Midbrain (tissue), 1 donor: ENCODE measurements at regions not wholly inside any gene's neighbourhood (a gene's known extent, or its start where the extent isn't known, plus 50 kb on each side); places are given as distances from the start of the nearest gene placed in this dataset.
"Not testable (repeated sequence)": the region's sequence is repeated elsewhere in the genome, so short reads cannot be mapped to it uniquely, and the experiment has no call there.

Experiments
- DNase-seq: peaks from one replicate; lab custom pipeline; 2025; lab: John Stamatoyannopoulos, UW

- DNase-seq: no peak
Measured at GRCh38 chr16:86231996-86232350, 278.4 kb upstream of the FOXF1 start.

DNA sequence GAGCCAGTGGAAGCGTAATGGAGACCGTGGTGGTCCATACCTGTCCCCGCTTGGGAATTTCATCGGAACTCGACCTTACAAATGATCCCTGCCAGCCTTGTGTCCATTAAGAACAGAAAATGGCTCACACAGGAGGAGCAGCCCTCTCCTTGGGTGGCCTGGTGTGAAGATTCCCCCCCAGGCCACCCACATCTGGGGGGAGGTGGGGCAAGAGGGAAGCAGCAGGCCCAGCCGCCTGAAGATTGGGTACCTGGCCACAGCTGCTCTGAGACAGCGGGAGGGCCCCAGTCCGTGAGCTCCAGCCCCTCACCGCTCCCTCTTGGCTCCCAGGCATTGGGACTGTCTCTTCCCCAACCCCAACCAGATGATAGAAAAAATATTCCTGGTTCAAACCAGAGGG lies 277.8 kb upstream of the FOXF1 start:
- DNase-seq: no peak

- not testable (repeated sequence) for DNase-seq
Measured at GRCh38 chr16:86233506-86233905, 276.8 kb upstream of the FOXF1 start.

- no peak for DNase-seq
Measured at GRCh38 chr16:86239381-86239780, 270.9 kb upstream of the FOXF1 start.

DNA sequence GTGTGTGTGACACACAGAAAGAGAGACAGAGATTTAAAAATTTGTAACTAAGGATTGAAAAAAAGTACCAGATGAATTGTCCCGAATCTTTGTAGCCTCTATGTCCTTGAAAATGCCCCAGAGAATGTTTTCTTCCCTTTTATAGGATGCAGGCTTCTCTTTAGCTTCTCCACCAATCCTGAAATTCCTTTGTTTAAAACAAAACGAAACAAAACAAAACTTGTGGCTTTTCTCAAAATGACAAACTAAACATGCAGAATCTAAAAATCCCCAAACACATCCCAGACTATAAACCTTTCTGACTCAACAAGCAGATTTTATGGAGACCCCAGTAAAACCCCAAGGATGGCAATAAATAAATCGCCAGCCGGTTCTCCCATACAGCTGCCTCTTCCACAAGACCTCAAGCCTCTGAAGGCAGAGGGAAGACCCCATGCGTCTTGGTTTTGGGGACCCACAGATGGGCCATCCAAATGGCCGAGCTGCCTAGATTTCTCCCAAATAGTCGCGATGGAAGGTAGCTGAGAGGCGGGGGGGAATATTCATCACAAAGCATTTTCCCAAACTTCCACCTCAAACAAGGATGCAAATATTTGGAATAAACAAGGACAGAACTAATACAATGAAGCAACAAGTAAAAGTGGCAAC lies 269.5 kb upstream of the FOXF1 start:
- no peak for DNase-seq

GRCh38 chr16:86241681-86242080 lies 268.6 kb upstream of the FOXF1 start:
- no peak for DNase-seq

DNA sequence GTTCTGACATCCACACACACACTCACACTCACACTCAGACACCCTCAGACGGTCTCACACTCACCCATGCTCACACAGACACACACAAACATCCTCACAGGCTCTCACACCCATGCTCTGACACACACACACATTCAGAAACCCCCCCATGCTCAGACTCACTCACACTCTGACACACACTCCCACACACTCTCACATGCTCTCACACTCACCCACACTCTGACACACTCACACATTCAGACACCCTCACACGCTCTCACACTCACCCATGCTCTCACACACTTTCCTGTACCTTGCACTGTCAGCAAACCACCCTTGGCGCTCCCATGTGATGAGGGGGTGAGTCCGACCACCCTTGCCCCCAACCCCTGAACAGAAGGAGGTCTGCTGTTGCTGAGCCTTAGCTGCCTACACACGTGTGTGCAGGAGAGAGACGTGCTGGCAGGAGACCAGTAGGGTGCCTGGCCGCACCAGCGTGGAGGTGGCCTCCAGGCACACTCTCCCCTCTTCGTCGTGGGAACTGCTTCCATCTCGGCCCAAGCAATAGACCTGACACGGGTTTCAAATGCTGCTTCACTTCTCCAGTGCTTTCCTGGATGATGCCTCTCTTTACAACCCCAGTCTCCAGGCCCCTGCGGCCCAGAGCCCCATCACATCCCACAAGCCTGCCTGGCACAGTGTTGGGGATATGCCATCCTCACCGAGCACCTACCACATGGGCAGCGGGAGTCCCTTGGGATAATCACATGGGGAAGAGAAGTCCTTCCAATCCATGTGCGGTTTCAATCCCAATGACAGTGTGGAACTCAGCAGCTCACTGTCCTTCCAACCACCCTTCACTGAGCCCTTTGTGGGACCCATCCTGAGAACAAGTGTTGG lies 267.8 kb upstream of the FOXF1 start:
- no peak for DNase-seq

DNA sequence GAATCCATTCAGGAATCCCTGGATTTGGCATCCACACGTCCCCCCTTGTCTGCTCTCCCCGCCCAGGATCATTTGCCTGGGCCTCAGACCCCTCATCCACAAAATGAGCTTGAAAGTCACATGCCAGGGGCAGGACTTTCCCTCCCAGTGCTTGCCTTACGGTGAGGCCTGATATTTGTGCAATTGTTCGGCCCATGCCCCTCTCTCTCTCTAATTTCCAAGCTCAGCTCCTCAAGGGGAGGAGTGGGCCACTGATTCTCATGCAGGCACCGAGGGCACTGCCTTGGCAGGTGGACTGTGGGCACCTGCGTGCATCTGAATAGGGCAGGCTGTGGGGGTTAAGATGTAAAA lies 267.2 kb upstream of the FOXF1 start:
- DNase-seq: no peak

DNA sequence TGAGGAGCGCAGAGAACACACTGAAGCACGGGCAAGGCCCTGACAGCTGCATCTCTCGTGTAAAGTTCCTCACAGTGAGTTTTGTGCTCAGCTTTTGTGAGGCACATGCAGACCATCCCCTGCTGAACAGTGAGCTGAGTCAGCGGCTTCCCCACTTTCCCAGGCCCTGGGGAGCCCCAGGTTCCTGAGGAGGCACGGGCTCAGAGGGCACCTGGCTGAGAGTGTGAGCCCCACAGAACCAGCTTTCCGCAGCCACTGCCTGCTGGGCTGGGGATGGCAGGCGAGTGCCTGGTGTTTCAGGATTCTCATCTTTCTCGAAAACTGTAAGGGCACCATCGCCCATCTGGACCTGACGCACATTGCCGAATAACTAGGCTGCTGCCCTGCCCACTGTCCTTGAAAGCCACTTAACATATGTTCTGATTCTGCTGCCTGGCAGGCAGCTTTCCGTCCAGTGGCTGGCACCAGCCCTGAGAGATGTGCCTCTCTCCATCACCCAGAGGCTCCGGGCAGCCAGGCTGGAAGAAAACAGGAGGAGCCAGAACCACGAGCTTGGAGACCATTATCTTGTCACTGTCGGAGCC lies 266.7 kb upstream of the FOXF1 start:
- DNase-seq: no peak

DNA sequence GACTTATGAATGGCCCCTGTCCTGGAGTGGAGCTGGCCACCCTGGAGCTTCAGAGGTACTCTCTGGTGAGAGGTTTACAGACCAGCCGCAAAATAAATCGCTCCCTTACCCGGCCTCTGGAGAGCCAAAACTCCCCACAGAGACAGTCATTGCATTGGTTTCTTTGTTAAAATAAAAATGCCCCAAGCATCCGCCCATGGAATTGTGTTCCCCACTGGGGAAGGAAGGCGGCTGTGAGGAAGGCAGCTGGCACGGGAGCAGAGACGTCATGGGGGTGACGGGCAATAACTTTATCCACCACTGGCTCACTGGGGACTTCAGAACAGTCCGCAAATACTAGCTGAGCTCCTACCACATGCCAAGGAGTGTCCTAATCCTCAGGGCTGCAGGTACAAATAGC lies 266.2 kb upstream of the FOXF1 start:
- DNase-seq: no peak

GRCh38 chr16:86244936-86245335 lies 265.4 kb upstream of the FOXF1 start:
- DNase-seq: no peak

DNA sequence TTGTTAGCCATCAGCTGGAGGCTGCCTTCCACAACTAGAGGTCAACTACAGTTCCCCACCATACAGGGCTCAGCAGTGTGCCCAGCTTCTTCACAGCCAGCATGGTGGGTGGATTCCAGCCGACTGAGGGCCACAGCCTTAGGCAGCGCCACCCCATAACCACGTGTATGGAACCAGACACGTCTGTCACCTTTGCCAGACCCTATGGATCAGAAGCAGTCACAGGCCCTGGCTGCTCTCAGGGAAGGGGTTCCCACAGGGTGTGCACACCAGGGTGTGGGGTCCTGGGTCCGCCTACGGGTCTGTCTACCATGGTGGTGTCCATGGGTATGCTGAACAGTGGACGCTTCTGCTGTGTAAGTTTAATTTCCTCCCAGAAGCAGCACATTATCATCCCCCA lies 265.0 kb upstream of the FOXF1 start:
- DNase-seq: no peak

DNA sequence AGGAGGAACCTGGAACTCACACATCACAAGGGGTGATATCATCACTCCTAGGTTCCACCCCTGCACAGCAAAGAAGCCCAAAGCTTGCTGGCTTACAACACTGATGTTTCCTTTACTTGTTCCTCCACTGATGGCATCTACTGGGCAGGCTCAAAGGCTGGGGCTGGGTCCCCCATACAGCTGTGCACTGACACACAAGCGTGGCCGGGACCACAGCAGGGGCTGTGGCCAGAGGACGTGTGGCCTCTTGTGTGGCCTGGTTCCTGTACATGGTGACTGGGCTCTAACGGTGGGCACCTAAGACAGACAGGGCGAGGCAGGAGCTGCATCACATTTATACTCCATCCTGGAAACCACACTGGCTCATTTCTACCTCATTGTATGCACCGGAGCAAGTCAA lies 264.4 kb upstream of the FOXF1 start:
- no peak for DNase-seq

DNA sequence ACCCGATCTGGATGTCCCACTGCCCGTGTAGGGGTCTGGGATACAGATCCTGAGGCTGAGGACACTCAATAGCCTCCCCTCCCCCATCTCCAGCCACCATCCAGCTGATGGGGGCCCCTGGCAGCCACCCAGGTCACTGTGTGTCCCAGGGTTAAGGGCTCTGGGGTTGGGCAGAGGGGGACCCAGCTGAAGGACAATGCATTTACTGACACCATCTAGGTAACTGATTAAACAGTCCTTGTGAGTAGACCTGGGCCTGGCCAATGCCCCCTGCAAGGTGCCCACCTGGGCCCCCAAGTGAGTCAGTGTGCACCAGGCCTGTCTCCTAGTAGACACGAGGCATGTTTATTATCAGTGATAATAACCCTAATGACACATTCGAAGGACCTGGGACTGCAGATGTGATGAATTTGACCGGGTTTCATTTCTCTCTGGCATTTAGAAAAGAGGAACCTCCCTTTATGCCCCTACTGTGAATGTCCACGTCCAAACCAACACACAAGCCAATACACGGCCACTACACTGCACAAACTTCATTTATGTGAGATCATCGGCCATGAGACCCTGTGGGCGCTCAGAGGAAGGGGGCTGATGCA lies 261.9 kb upstream of the FOXF1 start:
- DNase-seq: no peak

- DNase-seq: no peak
Measured at GRCh38 chr16:86249631-86250030, 260.7 kb upstream of the FOXF1 start.

DNA sequence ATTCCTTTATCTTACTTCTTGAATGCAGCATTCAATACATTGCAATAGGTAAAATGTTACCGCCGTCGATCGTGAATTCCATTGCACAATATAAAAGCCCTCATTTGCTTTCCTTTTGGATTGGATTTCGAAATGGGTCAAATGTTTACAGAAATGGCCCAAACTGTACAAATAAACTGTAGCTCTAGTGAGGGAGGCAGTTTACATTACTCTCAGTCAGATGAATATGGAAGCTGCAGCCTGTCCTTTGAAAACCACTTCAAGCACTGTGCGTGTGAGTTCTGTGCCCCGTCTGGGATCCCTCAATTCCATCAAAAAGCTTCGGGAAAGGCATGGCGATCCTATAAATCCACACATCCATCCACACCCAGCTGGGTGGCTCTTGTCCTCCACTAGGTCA lies 258.6 kb upstream of the FOXF1 start:
- no peak for DNase-seq

DNA sequence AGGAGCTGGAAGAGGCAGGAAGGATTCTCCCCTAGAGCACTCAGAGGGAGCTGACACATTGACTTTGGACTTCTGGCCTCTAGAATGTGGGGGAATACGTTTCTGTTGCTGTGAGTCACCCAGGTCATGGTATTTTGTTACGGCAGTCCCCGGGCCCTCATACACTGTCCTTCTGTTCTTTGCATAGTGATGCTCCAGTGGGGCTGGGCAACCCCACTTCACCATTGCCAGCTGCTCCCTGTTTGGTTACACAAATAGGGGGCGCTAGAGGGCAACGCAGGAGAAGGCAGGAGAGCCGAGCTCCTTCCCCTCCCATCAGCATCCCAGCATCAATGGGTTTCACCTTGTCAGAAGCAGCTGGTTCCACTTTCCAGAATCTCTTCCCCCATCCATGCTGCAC lies 257.7 kb upstream of the FOXF1 start:
- no peak for DNase-seq

- DNase-seq: no peak
Measured at GRCh38 chr16:86255966-86256365, 254.4 kb upstream of the FOXF1 start.

GRCh38 chr16:86256995-86257394 lies 253.3 kb upstream of the FOXF1 start:
- DNase-seq: no peak

DNA sequence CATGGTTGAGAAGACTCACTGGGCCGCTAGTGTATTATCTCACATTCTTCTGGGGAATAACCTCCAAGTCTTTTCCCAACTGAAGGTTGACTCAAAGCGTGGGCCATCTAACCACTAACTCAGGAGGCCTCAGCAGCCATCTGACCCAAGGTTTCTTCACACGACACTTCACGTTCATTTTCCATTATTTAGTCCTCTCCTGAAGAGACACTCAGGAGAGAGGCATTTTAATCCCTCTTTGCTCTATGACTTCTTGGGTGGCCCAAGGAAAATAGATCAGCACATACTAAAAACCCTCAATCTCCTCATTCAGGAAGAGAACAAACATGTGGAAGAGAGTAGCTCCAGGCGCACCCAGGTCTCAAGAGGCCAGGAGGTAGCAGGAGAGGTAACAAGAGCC lies 252.8 kb upstream of the FOXF1 start:
- no peak for DNase-seq

DNA sequence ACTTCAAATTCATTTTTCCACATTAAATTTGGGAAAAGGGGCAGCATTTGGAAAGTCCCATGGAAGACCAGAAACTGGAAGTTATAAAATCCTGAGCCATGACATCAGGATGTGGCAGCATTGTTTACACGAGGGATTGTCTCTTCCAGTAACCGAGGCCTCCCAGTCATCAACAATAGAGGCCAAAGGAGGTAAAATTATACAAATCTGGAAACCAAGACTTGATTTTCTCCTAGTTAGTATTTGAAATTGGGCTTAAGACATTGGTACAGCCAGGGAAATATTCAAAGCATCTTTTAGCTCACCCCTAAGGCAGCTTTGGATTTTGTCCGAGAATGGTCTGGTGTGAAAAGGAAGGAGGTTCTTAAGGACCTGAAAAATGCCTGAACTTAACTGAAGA lies 251.6 kb upstream of the FOXF1 start:
- DNase-seq: no peak

- DNase-seq: no peak
Measured at GRCh38 chr16:86259499-86259898, 250.8 kb upstream of the FOXF1 start.

DNA sequence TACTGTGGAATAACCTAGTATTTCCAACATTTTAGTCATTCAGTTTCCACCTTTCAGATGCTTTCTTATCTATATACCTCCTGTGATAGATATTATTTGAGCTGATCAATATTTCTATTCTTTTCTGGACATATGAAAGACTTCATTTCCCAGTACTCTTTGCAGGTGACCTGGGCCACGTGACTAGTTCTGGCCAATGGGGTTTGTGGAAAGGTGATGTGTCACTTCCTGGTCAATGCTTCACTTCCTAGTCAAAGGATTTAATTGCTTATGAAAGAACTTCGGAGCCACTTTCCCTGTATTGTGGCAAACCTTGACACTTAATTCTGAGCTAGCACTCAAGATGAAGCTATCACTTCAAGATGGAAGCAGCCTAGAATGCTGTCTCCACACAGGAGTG lies 248.9 kb upstream of the FOXF1 start:
- DNase-seq: no peak
